ENCODE measurements at regions not wholly inside any gene's neighbourhood (a gene's known extent, or its start where the extent isn't known, plus 50 kb on each side); places are given as distances from the start of the nearest gene placed in this dataset.

GRCh38 chr10:8181496-8182157 is 127.1 kb downstream of the GATA3 start:
- H3K36me3 Mint-ChIP-seq: no peaks in the 10 kb centered on the region
- H3K9me3 Mint-ChIP-seq: no peaks in the 10 kb centered on the region
- no peaks in the 10 kb centered on the region for H3K27me3 ChIP-seq
- no peak for DNase-seq (ENCODE audit: low spot score)
- H3K27ac Mint-ChIP-seq: no peak overlapping the region
- H3K9me3 ChIP-seq (ENCODE audit: low read depth): no peaks in the 10 kb centered on the region
- H3K4me3 ChIP-seq: no peak overlapping the region
- H3K36me3 ChIP-seq: no peaks in the 10 kb centered on the region
- no peak for TF ChIP-seq CTCF (IDR thresholded peaks at IDR 0.05)
- TF ChIP-seq EZH2phosphoT487 (IDR thresholded peaks at IDR 0.05): no peak
- no peak for TF ChIP-seq EZH2 (IDR thresholded peaks at IDR 0.05)
- no peak overlapping the region for H3K9ac ChIP-seq
- H3F3A ChIP-seq (ENCODE audit: low read depth): no peaks in the 10 kb centered on the region
- H4K20me1 ChIP-seq (ENCODE audit: low read depth): no peaks in the 10 kb centered on the region
- peaks cover 20% of the 10 kb centered on the region for H3K4me1 Mint-ChIP-seq
- no peak overlapping the region for H3K27ac ChIP-seq
- H3K4me3 Mint-ChIP-seq: no peak overlapping the region
- H3K79me2 ChIP-seq (ENCODE audit: low read depth): no peaks in the 10 kb centered on the region
- no peak overlapping the region for H2AFZ ChIP-seq (replicated peaks)
- H3K27me3 Mint-ChIP-seq (ENCODE audit: insufficient read depth, low read depth): no peaks in the 10 kb centered on the region
- H3K4me1 ChIP-seq: no peaks in the 10 kb centered on the region
- H3K4me2 ChIP-seq: no peak overlapping the region

GRCh38 chr10:8182806-8183205 is 128.3 kb downstream of the GATA3 start:
- Histone ChIP-seq H3K4me1 (no peaks in the 10 kb centered on the region), H3K9me3 (ENCODE audit: low read depth) (no peaks in the 10 kb centered on the region), H3K4me2 (no peak overlapping the region), H4K20me1 (ENCODE audit: low read depth) (no peaks in the 10 kb centered on the region), H3K9ac (no peak overlapping the region), H3K27ac (no peak overlapping the region), H3F3A (ENCODE audit: low read depth) (no peaks in the 10 kb centered on the region), H2AFZ (replicated peaks) (no peak overlapping the region), H3K4me3 (no peak overlapping the region), H3K36me3 (no peaks in the 10 kb centered on the region), H3K79me2 (ENCODE audit: low read depth) (no peaks in the 10 kb centered on the region), H3K27me3 (no peaks in the 10 kb centered on the region)
- Mint-ChIP-seq H3K27ac (no peak overlapping the region), H3K4me1 (peaks cover 20% of the 10 kb centered on the region), H3K4me3 (no peak overlapping the region), H3K27me3 (ENCODE audit: insufficient read depth, low read depth) (no peaks in the 10 kb centered on the region), H3K36me3 (no peaks in the 10 kb centered on the region), H3K9me3 (no peaks in the 10 kb centered on the region)
- DNase-seq (ENCODE audit: low spot score): no peak
- no peak for TF ChIP-seq EZH2 (IDR thresholded peaks at IDR 0.05)
- no peak for TF ChIP-seq EZH2phosphoT487 (IDR thresholded peaks at IDR 0.05)
- TF ChIP-seq CTCF (IDR thresholded peaks at IDR 0.05): no peak

- Mint-ChIP-seq H3K4me1 (peaks cover 20% of the 10 kb centered on the region), H3K9me3 (no peaks in the 10 kb centered on the region), H3K4me3 (no peak overlapping the region), H3K27me3 (ENCODE audit: insufficient read depth, low read depth) (no peaks in the 10 kb centered on the region), H3K27ac (no peak overlapping the region), H3K36me3 (no peaks in the 10 kb centered on the region)
- H3K9me3 ChIP-seq (ENCODE audit: low read depth): no peaks in the 10 kb centered on the region
- H3K27ac ChIP-seq: no peak overlapping the region
- no peak overlapping the region for H3K9ac ChIP-seq
- no peaks in the 10 kb centered on the region for H3F3A ChIP-seq (ENCODE audit: low read depth)
- TF ChIP-seq EZH2 (IDR thresholded peaks at IDR 0.05): no peak
- no peak for TF ChIP-seq CTCF (IDR thresholded peaks at IDR 0.05)
- TF ChIP-seq EZH2phosphoT487 (IDR thresholded peaks at IDR 0.05): no peak
- H4K20me1 ChIP-seq (ENCODE audit: low read depth): no peaks in the 10 kb centered on the region
- H3K4me3 ChIP-seq: no peak overlapping the region
- no peaks in the 10 kb centered on the region for H3K4me1 ChIP-seq
- H3K4me2 ChIP-seq: no peak overlapping the region
- H2AFZ ChIP-seq (replicated peaks): no peak overlapping the region
- H3K79me2 ChIP-seq (ENCODE audit: low read depth): no peaks in the 10 kb centered on the region
- H3K27me3 ChIP-seq: no peaks in the 10 kb centered on the region
- no peak for DNase-seq (ENCODE audit: low spot score)
- no peaks in the 10 kb centered on the region for H3K36me3 ChIP-seq
Measured at GRCh38 chr10:8183241-8183704, 128.8 kb downstream of the GATA3 start.

All from neural progenitor cell (in vitro differentiated cells).